CD4-positive, alpha-beta T cell treated with Interleukin-10 for 1 hour (primary cell): ENCODE measurements at regions not wholly inside any gene's neighbourhood (a gene's known extent, or its start where the extent isn't known, plus 50 kb on each side); places are given as distances from the start of the nearest gene placed in this dataset.
A peak's percentile ranks its signal among the peaks of the same experiment; 100 is the strongest.
"Not testable (repeated sequence)": the region's sequence is repeated elsewhere in the genome, so short reads cannot be mapped to it uniquely, and the experiment has no call there.

Experiments used
- DNase-seq: peaks from one replicate; pipeline ENCODE4 v3.0.0-alpha.2; 2020

DNA sequence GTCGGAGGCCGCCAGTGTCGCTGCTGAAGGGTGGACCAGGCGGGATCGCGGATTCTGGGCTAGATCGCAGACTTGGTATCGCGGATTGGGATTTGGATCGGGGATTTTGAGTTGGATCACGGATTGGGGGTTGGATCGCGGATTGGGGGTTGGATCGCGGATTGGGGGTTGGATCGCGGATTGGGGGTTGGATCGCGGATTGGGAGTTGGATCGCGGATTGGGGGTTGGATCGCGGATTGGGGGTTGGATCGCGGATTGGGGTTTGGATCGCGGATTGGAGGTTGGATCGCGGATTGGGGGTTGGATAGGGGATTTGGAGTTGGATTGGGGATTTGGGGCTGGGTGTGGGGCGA lies 93.1 kb upstream of the THOC3 start:
- not testable (repeated sequence) for DNase-seq

DNA sequence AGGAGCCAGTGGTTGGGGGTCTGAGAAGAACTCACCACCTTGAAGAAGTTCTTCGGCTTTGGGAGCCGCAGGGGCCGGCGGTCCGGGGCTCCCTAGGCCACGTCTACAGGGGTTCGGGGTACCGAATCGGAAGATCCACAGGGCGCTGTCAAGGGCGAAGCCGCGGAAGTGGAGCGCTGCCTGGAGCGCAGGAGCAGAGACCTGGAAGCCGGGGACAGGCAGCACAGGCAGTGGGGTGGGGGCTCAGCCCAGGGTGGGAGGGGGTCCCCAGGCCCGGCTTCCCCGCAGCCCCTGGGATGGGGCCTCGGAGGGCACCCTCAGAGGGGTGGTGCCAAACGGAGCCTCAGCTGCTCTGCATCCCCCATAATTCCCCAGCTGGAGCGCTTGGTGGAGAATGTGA lies 93.5 kb upstream of the THOC3 start:
- DNase-seq, result not testable (repeated sequence)

DNA sequence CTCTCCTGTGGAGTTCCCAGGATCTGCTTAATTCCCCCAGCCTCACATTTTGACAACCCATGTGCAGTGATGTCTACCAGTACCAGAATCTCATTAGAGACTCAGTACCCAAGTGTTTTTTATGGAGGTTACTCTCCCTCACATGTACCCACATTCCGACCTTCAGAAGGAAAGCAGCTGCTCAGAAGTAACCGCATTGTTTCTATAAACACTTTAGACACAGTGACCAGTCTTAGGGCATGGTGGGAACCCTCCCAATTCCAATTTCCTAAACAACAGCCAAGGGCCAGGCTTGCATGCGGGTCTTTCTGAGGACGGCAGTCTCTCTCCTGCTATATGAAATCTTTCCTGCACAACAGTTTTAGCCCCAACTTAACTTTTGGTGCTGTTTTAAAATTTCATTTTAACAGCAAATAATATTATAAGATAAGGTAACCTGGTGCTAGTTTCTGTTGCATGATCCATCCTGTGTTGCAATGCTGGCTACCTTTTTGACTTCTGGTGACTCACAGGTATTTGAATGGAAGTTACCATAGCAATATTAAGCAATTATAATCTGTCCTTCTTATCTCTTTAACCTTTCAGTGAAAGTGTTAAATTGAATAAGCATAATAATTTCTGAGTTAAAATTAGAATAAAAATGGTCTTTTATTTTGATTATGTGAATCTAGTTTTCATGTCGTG lies 98.3 kb upstream of the THOC3 start:
- not testable (repeated sequence) for DNase-seq

DNA sequence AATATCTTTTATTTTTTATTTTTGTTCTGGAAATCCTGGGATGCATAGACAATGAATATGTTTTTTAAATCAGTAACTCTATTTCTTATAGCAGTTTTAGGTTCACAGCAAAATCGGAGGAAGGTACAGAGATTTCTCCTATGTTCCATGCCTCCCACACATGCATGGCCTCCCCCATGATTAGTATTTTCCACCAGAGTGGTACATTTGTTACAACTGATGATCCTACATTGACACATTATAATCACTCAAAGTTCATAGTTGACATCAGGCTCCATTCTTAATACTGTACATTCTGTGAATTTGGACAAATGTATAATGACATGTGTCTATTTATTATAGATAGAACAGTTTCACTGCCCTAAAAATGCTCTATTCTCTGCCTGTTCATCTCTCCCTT lies 99.0 kb upstream of the THOC3 start:
- not testable (repeated sequence) for DNase-seq

DNA sequence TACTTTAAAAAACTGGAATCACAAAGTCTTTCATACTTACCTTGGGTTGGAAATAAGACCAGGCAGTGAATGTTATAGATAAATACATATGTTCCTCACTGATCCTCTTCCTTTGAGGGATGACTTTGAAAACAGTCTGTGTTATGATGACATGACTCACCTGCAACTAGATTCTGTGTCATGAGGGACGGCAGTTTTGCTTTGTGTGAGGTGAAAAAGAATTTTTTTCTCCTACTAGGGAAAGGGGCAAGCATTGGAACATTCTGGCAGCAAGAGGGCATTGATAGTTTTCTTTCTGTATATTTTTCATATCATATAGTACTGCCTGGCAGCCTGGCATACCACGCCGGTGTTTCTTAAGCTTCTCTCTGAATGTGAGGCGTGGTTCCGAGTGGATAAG lies 99.8 kb upstream of the THOC3 start:
- not testable (repeated sequence) for DNase-seq

DNA sequence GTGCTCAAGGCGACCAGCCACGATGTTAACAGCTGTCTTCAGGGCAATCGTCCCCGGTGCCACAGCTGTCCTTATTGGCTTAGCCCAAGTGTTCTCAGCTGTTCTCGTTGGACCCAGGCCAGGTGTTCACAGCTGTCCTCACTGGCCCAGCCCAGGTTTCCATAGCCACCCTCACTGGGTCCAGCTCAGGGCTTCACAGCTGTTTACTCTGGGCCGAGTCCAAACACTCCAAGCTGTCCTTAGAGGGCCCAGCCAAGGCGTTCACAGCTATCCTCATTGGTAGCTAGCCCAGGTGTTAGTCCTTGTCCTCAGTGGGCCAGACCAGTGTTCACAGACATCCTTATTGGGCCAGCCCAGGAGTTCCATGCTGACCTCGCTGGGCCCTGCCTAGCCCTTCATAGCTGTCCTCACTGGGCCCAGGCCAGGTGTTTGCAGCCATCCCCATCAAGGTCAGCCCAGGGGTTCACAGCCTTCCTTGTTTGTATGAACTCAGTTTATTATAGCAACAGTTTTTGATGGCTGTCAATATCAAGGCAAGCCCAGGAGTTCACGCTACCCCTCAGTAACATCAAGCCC lies 106.0 kb upstream of the THOC3 start:
- not testable (repeated sequence) for DNase-seq

DNA sequence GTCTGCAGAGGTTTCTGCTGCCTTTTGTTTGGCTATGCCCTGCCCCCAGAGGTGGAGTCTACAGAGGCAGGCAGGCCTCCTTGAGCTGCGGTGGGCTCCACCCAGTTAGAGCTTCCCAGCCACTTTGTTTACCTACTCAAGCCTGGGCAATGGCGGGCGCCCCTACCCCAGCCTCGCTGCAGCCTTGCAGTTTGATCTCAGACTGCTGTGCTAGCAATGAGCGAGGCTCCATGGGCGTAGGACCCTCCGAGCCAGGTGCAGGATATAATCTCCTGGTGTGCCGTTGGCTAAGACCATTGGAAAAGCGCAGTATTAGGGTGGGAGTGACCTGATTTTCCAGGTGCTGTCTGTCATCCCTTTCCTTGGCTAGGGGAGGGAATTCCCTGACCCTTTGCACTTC lies 115.6 kb upstream of the THOC3 start:
- DNase-seq, result not testable (repeated sequence)

DNA sequence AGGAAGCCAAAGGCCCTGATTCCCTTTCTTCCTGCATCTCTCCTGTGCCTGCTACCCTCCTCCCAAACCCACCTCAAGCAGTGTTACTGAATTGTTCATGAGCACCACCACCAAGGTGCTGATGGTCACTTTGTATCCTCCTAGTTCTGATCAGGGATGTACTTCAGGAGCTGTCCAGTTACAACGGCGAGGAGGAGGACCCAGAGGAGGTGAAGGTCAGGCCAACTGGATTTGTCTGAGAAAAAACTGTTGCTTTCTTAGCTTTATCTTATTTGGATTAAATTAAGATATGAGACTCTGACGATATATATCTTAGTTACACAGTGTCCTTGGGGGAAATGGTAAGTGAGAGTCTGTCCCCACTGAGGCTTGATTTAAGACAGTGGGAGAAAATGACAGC lies 135.0 kb upstream of the THOC3 start:
- DNase-seq, result not testable (repeated sequence)

DNA sequence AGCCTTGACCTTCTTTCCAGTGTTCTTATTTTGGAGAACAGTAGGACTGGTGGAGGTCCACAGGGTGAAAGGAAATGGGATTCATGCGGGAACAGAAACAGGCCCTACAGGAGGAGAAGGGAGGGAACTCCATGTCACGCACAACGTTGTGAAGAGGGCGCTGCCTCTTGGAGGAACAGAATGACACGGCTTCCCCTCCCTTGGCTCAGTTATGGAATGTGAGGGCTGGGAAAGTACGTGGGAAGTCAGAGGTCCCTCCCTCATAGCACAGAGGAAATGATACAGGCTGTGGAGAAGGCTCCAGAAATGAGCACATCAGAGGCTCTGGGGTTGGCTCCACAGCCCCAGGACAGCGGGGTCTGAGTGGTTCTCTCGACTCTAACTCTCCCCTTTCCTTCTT lies 125.3 kb upstream of the SIMC1 start:
- DNase-seq, result not testable (repeated sequence)

DNA sequence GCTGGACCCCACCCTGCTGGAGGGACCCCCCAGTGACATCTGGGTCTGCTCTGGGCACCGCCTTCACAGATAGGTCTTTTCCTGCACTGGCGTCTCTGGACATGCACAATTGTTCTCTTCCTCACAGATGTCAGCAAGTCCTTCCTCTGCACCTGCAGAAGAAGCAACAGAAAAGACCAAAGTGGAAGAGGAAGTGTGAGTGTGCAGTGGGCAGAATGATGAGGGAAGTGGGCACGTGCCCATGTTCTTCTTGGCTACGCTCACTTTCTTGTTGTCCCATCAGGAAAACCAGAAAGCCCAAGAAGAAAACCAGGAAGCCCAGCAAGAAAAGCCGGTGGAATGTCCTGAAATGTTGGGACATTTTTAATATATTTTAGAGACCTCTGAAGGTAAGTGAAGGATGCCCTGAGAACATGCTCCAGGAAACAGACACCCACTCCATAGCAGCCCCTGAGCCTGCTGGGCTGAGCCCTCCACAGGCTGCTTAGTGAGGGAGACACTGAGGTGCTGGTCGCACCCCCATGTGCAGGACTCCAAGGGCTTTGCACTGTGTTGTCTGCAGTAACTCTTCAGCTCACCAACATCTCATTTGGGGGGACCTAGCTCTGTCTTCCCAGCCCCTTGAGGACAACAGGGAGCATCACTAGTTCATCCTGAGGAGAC lies 124.4 kb upstream of the SIMC1 start:
- DNase-seq, result not testable (repeated sequence)

DNA sequence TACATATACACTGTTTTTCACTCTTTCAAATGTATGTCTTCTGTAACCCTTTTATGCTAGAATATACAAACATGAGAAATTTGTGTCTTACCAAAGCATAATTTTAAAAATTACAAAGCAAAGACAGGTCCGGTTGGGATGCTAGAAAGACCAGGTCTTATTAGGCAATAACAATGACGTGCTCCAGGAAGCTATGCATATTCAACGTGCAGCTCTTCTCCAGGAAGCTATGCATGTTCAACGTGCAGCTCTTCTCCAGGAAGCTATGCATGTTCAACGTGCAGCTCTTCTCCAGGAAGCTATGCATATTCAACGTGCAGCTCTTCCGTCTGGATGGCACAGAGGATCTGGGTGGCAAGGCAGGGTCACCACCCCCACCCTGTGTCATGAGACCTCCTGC lies 123.4 kb upstream of the SIMC1 start:
- not testable (repeated sequence) for DNase-seq

DNA sequence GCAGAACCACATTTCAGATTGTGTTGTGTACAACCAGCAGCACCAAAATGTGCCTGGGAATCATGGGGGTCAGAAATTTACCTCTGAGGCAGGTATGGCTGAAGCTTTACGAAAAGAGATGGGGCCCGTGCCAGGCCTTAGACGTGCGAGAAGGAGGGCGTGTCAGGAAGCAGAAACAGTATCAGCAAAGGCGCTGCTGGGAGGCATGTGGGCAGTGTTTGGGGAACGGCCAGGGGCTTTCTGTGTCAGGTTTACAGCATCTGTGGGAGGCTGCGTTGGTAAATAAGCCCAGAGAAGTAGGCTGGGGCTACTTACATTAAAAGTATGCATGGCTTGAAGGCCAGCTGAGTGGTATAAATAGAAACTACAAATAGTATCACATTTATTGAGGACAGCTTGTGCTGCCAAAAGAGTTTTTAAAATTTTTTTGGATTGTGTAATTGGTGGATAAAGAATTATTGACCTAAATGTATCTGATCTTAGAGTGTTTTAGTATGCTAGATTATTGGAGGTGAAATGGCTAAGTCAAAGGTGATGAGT lies 120.5 kb upstream of the SIMC1 start:
- DNase-seq, result not testable (repeated sequence)

DNA sequence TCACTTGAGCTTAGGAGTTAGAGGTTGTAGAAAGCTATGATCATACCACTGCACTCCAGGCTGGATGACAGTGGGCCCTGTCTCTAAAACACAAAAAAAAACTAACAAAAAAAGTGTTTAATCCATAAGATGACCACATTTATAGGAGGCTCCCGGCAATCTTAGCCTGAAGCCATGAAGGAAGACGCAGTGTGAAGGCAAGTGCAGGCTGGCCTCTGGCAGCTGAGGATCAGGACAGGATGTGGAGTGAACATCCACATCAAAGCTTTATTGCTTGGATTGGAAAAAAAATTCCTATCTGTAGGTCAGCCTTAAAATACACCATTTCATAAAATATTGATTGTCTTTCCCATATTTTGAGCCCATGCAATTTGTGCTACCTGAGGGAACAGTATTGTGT lies 115.9 kb upstream of the SIMC1 start:
- DNase-seq, result not testable (repeated sequence)

DNA sequence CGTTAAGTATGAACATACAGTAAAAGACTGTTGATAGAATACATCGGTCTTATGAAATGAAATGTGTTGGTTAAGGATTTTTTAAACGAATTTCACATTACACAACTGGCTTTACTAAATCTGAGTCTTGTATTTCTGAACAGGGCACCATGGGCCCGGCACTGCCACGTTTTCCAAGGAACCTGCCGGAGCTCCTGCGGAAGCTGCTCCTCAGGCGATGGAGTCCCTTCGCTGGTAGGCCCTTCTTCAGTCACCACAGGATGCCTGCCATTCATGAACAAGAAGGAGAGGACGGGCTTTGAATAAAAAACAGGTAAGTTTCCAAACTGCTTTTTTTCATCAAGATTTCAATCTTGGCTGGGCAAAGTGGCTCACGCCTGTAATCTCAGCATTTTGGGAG lies 114.1 kb upstream of the SIMC1 start:
- not testable (repeated sequence) for DNase-seq

DNA sequence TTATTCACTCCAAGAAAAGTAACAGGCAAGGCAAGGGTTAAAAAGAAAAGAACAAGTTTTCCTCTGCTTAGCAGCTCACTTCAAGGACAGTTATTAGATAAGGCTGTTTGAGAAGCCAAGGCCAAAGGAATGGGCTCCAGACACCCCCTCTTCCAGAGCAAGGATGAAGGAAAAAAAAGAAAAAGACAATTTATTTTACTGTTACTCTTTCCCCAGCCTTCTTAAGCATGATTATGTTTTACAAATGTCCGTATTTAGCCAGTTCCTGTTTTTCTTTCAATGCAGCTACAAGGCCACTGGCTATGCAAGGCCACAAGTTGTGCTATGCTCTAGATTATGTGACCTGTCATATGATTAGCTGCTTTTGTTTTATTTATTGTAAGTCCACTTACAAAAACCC lies 106.5 kb upstream of the SIMC1 start:
- no peak for DNase-seq

DNA sequence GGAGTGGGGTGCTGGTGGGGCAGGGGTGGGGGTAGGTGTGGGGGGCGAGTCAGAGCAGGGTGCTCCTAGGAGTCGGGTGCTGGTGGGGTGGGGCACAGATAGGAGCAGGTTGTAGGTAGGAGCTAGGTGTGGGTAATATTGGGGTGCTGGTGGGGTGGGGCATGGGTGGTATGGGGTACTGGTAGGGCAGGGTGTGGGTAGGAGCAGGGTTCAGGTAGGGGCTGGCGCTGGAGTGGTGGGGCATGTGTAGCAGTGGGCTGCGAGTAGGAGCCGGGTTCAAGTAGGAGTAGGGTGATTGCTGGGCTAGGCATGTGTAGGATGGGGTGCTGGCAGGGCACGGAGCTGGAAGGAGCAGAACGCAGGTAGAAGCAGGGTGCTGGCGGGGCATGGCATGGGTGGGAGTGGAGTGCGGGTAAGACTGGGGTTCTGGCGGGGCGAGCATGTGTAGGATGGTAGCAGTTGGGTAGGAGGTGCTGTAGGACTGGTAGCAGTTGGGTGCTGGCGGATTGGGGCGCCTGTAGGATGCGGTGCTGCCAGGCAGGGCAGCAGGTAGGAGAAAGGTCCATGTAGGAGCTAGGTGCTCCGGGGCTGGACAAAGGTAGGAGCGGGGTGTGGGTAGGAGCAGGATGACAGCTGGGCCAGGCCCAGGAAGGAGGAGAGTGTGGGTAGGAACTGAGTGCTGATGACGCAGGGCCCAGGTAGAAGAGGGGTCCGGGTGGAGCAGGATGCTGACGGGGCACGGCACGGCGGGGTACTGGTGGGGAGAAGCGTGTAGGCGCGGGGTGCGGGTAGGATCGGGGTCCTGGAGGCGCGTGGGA lies 105.5 kb upstream of the SIMC1 start:
- DNase-seq, result no peak

DNA sequence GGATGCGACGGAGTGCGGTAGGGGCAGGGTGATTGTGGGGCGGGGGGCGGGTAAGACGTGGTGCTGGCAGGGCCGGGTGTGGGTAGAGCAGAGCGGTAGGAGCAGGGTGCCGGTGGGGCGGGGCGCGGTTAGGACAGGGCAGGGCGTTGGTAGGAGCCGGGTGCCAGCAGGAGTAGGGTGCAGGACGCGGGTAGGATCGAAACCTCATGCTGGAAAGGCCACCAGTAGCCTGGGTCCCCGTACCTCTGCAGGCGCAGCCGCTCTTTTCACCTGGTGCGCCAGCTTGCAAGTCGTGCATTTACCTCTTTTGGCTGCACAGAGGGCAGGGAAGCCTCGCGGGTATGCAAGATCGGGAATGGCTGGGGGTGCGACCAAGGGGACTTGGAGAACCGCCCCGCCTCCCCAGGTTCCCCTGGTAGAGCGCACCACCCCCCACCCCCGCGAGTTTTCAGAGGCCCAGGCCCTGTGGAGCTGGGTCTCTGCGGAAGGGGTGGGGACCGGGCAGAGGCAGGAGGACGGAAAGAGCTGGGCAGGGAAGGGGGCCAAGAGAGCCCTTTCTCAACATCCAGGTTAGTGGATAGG lies 104.8 kb upstream of the SIMC1 start:
- peak; percentile 0 for DNase-seq

DNA sequence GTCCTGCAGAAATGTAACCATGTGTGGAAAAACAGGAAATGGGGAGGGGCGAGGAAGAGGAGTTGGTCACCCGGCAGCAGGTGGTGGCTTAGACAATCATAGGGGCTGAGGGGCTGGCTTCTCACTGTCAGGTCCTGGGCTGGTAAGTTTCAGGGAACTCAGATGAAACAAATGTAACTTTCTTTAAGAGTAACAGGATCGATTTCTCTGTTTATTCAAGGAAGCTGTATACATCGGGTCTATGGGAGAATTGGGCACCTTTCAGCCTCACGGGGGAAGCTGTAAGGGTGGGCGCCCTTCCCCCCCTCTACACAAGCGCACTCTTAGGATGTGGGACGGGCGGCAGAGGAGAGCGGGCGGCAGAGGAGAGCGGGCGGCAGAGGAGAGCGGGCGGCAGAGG lies 104.3 kb upstream of the SIMC1 start:
- no peak for DNase-seq

DNA sequence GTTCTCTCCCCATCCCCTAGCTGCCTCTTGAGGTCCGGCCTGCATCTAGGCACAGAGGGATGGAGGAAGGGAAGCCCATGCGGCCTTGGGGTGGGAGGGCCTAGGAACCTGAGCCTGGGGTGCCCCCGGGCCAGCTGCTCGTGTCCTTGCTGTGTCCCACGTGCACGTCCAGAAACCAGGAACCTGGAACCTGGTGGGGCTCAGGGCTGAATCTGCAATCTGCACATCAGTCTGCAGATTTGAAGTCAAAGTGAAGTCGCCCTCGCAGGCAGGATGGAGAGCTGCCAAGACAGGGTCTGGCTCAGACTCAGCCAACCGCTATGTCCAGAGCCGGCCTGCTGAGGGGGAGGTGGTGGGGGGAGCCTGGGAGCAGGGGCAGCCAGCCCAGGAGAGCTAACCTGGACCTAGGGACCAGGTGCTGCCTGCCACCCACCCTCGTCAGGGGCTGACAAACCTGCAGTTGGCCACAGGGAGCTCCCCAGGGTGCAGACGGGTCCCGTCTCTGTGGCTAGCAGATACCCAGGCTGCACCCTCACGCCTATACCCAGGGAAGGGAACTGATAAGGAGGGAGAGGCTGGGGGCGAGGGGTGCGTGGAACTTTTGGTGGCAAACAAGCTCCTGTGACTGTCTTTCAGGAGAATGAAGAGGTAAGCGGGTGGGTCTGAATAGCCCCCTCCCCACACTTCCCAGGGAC lies 103.5 kb upstream of the SIMC1 start:
- DNase-seq, result no peak

DNA sequence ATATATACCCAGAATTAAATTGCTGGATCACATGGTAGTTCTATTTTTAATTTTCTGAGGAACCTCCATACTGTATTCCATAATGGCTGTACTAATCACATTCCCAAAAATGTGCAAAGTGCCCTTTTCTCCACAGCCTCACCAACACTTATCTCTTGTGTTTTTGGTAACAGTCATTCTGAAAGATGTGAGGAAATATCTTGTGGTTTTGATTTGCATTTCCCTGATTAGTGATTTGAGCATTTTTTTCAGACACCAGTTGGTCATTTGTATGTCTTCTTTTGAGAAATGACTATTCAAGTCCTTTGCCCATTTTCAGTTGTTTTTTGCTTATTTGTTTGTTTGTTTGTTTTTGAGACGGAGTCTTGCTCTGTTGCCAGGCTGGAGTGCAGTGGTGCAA lies 98.1 kb upstream of the SIMC1 start:
- DNase-seq, result not testable (repeated sequence)

DNA sequence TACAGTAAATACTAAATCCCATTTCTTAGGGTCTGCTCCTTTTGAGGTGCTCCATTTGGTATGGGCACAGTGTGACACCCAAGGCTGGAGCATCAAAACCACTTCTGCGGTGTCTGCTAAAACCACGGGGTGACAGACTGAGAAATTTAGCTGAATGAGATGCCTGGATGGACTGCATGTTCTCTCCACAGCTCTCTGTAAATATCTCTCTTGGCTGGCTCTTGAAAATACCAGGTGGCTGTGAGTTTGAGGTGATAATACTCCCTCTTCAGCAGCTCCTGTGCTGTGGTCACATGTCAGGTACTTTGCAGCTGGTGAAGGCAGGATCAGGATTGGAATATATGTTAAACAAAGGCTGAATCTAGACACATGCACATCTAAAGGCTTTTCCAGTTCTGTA lies 93.7 kb upstream of the SIMC1 start:
- no peak for DNase-seq

DNA sequence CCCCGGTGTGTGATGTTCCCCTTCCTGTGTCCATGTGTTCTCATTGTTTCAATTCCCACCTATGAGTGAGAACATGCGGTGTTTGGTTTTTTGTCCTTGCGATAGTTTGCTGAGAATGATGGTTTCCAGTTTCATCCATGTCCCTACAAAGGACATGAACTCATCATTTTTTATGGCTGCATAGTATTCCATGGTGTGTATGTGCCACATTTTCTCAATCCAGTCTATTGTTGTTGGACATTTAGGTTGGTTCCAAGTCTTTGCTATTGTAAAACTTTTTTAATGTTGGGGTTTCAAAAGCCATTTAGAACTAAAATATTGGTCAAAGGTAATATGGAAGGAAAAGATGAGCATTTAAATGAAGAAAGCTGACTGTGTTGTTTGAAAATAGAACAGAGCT lies 88.3 kb upstream of the SIMC1 start:
- not testable (repeated sequence) for DNase-seq
